ENCODE measurements at regions not wholly inside any gene's neighbourhood (a gene's known extent, or its start where the extent isn't known, plus 50 kb on each side); places are given as distances from the start of the nearest gene placed in this dataset.

DNA sequence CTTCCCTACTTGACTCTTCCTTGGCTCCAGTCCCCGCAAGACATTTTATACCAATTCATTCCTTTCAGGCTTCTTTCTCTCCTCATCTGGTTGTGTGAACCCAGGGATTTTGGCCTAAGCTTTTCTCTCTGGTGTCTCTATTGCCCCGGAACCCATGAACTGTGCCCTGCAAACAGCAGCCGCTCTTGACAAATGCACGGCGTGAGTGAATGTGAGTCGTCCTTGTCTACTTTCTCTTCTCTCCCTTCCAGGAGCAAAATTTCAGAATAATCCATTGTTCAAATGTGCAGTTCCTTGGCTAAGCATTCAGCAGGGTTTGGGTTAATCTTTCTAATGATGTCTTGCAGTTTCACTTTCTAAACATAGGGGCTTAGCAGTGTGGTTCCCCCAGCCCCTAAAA, 250.4 kb upstream of the IRX4 start:
- TF ChIP-seq, protein P1, sequence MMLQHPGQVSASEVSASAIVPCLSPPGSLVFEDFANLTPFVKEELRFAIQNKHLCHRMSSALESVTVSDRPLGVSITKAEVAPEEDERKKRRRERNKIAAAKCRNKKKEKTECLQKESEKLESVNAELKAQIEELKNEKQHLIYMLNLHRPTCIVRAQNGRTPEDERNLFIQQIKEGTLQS (IDR thresholded peaks at IDR 0.05) = no peak
- TF ChIP-seq ELF1 (IDR thresholded peaks at IDR 0.05; ENCODE audit: borderline replicate concordance, low read depth) (no peak), POLR2A (IDR thresholded peaks at IDR 0.05; ENCODE audit: borderline replicate concordance, extremely low read depth, insufficient read depth, insufficient read length) (no peak), RAD21 (IDR thresholded peaks at IDR 0.05; ENCODE audit: low read depth) (no peak), SP1 (IDR thresholded peaks at IDR 0.05; ENCODE audit: low read depth) (no peak), EZH2phosphoT487 (IDR thresholded peaks at IDR 0.05; ENCODE audit: borderline replicate concordance) (no peak), POLR2AphosphoS5 (IDR thresholded peaks at IDR 0.05; ENCODE audit: low read depth, low read length) (no peak), EZH2 (IDR thresholded peaks at IDR 0.05) (no peak)
- TF ChIP-seq, protein P2, sequence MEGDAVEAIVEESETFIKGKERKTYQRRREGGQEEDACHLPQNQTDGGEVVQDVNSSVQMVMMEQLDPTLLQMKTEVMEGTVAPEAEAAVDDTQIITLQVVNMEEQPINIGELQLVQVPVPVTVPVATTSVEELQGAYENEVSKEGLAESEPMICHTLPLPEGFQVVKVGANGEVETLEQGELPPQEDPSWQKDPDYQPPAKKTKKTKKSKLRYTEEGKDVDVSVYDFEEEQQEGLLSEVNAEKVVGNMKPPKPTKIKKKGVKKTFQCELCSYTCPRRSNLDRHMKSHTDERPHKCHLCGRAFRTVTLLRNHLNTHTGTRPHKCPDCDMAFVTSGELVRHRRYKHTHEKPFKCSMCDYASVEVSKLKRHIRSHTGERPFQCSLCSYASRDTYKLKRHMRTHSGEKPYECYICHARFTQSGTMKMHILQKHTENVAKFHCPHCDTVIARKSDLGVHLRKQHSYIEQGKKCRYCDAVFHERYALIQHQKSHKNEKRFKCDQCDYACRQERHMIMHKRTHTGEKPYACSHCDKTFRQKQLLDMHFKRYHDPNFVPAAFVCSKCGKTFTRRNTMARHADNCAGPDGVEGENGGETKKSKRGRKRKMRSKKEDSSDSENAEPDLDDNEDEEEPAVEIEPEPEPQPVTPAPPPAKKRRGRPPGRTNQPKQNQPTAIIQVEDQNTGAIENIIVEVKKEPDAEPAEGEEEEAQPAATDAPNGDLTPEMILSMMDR (IDR thresholded peaks at IDR 0.05 in 2 of 3, conservative IDR thresholded peaks at IDR 0.05 in 1 of 3; ENCODE audit: borderline replicate concordance in 1 of 3, insufficient read depth in 1 of 3, low read depth in 2 of 3, low read length in 2 of 3) = no peak
- TF ChIP-seq, protein P3, sequence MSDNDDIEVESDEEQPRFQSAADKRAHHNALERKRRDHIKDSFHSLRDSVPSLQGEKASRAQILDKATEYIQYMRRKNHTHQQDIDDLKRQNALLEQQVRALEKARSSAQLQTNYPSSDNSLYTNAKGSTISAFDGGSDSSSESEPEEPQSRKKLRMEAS (IDR thresholded peaks at IDR 0.05) = no peak
- TF ChIP-seq, protein P4, sequence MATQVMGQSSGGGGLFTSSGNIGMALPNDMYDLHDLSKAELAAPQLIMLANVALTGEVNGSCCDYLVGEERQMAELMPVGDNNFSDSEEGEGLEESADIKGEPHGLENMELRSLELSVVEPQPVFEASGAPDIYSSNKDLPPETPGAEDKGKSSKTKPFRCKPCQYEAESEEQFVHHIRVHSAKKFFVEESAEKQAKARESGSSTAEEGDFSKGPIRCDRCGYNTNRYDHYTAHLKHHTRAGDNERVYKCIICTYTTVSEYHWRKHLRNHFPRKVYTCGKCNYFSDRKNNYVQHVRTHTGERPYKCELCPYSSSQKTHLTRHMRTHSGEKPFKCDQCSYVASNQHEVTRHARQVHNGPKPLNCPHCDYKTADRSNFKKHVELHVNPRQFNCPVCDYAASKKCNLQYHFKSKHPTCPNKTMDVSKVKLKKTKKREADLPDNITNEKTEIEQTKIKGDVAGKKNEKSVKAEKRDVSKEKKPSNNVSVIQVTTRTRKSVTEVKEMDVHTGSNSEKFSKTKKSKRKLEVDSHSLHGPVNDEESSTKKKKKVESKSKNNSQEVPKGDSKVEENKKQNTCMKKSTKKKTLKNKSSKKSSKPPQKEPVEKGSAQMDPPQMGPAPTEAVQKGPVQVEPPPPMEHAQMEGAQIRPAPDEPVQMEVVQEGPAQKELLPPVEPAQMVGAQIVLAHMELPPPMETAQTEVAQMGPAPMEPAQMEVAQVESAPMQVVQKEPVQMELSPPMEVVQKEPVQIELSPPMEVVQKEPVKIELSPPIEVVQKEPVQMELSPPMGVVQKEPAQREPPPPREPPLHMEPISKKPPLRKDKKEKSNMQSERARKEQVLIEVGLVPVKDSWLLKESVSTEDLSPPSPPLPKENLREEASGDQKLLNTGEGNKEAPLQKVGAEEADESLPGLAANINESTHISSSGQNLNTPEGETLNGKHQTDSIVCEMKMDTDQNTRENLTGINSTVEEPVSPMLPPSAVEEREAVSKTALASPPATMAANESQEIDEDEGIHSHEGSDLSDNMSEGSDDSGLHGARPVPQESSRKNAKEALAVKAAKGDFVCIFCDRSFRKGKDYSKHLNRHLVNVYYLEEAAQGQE (IDR thresholded peaks at IDR 0.05; ENCODE audit: low read depth) = no peak

All from HCT116 (cell line).